ENCODE measurements at regions not wholly inside any gene's neighbourhood (a gene's known extent, or its start where the extent isn't known, plus 50 kb on each side); places are given as distances from the start of the nearest gene placed in this dataset.

GRCh38 chr14:101077481-101078074, 174.1 kb upstream of the RTL1 start:
- peak; percentile 52 for DNase-seq (ENCODE audit: low spot score)
- no peaks in the 10 kb centered on the region for H3K36me3 ChIP-seq
- no peak for TF ChIP-seq CTCF (IDR thresholded peaks at IDR 0.05)
- H3K27me3 ChIP-seq = peaks cover 4 to 15% of the 10 kb centered on the region in 2 donors
- peaks cover 0 to 11% of the 10 kb centered on the region in 2 donors for H3K4me1 ChIP-seq
- no peak overlapping the region for H3K27ac ChIP-seq
- H3K9me3 ChIP-seq = peaks cover 0 to 8% of the 10 kb centered on the region in 2 donors
- no peak overlapping the region for H3K4me3 ChIP-seq

- TF ChIP-seq CTCF (IDR thresholded peaks at IDR 0.05) = no peak
- Histone ChIP-seq H3K36me3 (no peaks in the 10 kb centered on the region), H3K27ac (no peak overlapping the region), H3K27me3 (peaks cover 4 to 15% of the 10 kb centered on the region in 2 donors), H3K4me1 (peaks cover 0 to 11% of the 10 kb centered on the region in 2 donors), H3K9me3 (peaks cover 0 to 8% of the 10 kb centered on the region in 2 donors), H3K4me3 (no peak overlapping the region)
- DNase-seq (ENCODE audit: low spot score) = peak; percentile 40
Observed at GRCh38 chr14:101078170-101078891, 174.8 kb upstream of the RTL1 start.

- DNase-seq (ENCODE audit: low spot score) = peak; percentile 38
- no peak for TF ChIP-seq CTCF (IDR thresholded peaks at IDR 0.05)
- no peak overlapping the region for H3K27ac ChIP-seq
- H3K9me3 ChIP-seq = peaks cover 0 to 8% of the 10 kb centered on the region in 2 donors
- no peak overlapping the region for H3K4me3 ChIP-seq
- peaks cover 0 to 11% of the 10 kb centered on the region in 2 donors for H3K4me1 ChIP-seq
- peaks cover 4 to 15% of the 10 kb centered on the region in 2 donors for H3K27me3 ChIP-seq
- no peaks in the 10 kb centered on the region for H3K36me3 ChIP-seq
Observed at GRCh38 chr14:101078892-101079221, 175.3 kb upstream of the RTL1 start.

- H3K4me1 ChIP-seq = peaks cover 0 to 11% of the 10 kb centered on the region in 2 donors
- H3K27me3 ChIP-seq = peaks cover 4 to 15% of the 10 kb centered on the region in 2 donors
- no peak for TF ChIP-seq CTCF (IDR thresholded peaks at IDR 0.05)
- H3K27ac ChIP-seq = no peak overlapping the region
- no peaks in the 10 kb centered on the region for H3K36me3 ChIP-seq
- DNase-seq (ENCODE audit: low spot score) = no peak
- H3K4me3 ChIP-seq = no peak overlapping the region
- peaks cover 0 to 8% of the 10 kb centered on the region in 2 donors for H3K9me3 ChIP-seq
Observed at GRCh38 chr14:101080922-101081593, 177.5 kb upstream of the RTL1 start.

GRCh38 chr14:101082036-101082435, 178.5 kb upstream of the RTL1 start:
- DNase-seq (ENCODE audit: low spot score) = peak; percentile 50
- Histone ChIP-seq H3K27ac (no peak overlapping the region), H3K27me3 (peaks cover 2 to 8% of the 10 kb centered on the region in 2 donors), H3K36me3 (no peaks in the 10 kb centered on the region), H3K4me1 (peaks cover 0 to 8% of the 10 kb centered on the region in 2 donors), H3K9me3 (peaks cover 0 to 8% of the 10 kb centered on the region in 2 donors), H3K4me3 (no peak overlapping the region)
- no peak for TF ChIP-seq CTCF (IDR thresholded peaks at IDR 0.05)

All from right atrium auricular region (tissue), 2 donors.